Thyroid gland (tissue), 4 donors: ENCODE measurements at regions not wholly inside any gene's neighbourhood (a gene's known extent, or its start where the extent isn't known, plus 50 kb on each side); places are given as distances from the start of the nearest gene placed in this dataset.

Experiments
- DNase-seq, 2 donors: peaks; one replicate each; pipeline ENCODE4 v3.0.0-alpha.2; 2019
- H3K27ac ChIP-seq, 3 donors: fragments of 200-600 bp; sonication (generic); 1 replicate in 2 of 3; 2 replicates in 1 of 3; pipeline ENCODE4 v1.5.1; 2016 to 2019; ENCODE audit warnings: mild to moderate bottlenecking in 1 of 3, moderate library complexity in 1 of 3
- H3K27me3 ChIP-seq: fragments of 200-600 bp; sonication (generic); one replicate; pipeline ENCODE4 v1.5.1; 2019
- H3K36me3 ChIP-seq, 2 donors: fragments of 200-600 bp; sonication (generic); one replicate each; pipeline ENCODE4 v1.5.1; 2016 to 2019
- H3K4me1 ChIP-seq, 2 donors: fragments of 200-600 bp; sonication (generic); one replicate each; pipeline ENCODE4 v1.5.1; 2017 to 2019
- H3K4me3 ChIP-seq, 3 donors: fragments of 200-600 bp; sonication (generic); replicated peaks in 1 of 3; 1 replicate in 2 of 3; 2 replicates in 1 of 3; pipeline ENCODE4 v1.5.1; 2016; ENCODE audit warnings: mild to moderate bottlenecking in 1 of 3
- H3K9me3 ChIP-seq: fragments of 200-600 bp; sonication (generic); one replicate; pipeline ENCODE4 v1.5.1; 2017
- POLR2A ChIP-seq, 2 donors: fragments of 450-650 bp; IDR thresholded peaks; one replicate each; pipeline ENCODE4 v1.6.1; 2017; ENCODE audit warnings: antibody characterized with exemption in 2 of 2, mild to moderate bottlenecking in 2 of 2, moderate library complexity in 1 of 2
- WGBS, 2 donors: methylation state at CpG; one replicate each; pipeline ENCODE4 v1.1.5; 2017; 5-methylcytosine and 5-hydroxymethylcytosine counted together
- intact Hi-C: fragments of 100-400 bp; cut with DNase I; formaldehyde crosslinking; loops from one replicate; pipeline ENCODE4 v1.15.1; 2023
- TF ChIP-seq, protein P1 (sequence below), 6 experiments: fragments of 200-600 bp in 3 of 6; fragments of 450-650 bp in 3 of 6; sonication (generic) in 3 of 6; IDR thresholded peaks; one replicate each; pipeline ENCODE4 v1.5.1; 2016 to 2019; ENCODE audit warnings: antibody characterized with exemption in 6 of 6, mild to moderate bottlenecking in 2 of 6, inconsistent platforms in 1 of 6, moderate library complexity in 1 of 6

DNA sequence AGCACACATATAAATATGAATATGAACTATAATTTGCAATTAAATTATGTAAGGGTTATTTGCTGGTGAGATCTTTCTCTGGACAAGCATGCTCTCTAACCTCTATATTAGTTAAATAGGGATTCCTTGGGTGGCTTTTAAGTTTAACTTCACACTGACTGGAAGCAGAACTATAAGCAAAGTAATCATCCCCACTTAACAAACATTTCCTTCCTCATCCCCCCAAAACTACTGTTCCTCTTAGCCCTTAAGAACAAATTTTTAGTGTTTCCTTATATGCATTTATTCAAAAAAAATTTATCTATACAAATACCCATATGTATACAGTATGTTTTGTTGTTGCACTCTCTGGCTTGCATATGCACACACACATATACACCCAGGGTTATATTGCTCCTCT is 512.1 kb upstream of the MEF2C start:
- Histone ChIP-seq H3K4me3 (no peak overlapping the region), H3K27ac (no peak overlapping the region), H3K27me3 (no peaks in the 10 kb centered on the region), H3K9me3 (no peaks in the 10 kb centered on the region), H3K4me1 (no peaks in the 10 kb centered on the region), H3K36me3 (no peaks in the 10 kb centered on the region)
- TF ChIP-seq, protein P1, sequence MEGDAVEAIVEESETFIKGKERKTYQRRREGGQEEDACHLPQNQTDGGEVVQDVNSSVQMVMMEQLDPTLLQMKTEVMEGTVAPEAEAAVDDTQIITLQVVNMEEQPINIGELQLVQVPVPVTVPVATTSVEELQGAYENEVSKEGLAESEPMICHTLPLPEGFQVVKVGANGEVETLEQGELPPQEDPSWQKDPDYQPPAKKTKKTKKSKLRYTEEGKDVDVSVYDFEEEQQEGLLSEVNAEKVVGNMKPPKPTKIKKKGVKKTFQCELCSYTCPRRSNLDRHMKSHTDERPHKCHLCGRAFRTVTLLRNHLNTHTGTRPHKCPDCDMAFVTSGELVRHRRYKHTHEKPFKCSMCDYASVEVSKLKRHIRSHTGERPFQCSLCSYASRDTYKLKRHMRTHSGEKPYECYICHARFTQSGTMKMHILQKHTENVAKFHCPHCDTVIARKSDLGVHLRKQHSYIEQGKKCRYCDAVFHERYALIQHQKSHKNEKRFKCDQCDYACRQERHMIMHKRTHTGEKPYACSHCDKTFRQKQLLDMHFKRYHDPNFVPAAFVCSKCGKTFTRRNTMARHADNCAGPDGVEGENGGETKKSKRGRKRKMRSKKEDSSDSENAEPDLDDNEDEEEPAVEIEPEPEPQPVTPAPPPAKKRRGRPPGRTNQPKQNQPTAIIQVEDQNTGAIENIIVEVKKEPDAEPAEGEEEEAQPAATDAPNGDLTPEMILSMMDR (IDR thresholded peaks at IDR 0.05), result no peak
- no peak for TF ChIP-seq POLR2A (IDR thresholded peaks at IDR 0.05)
- DNase-seq, result no peak
- intact Hi-C loops, result no loop called here

DNA sequence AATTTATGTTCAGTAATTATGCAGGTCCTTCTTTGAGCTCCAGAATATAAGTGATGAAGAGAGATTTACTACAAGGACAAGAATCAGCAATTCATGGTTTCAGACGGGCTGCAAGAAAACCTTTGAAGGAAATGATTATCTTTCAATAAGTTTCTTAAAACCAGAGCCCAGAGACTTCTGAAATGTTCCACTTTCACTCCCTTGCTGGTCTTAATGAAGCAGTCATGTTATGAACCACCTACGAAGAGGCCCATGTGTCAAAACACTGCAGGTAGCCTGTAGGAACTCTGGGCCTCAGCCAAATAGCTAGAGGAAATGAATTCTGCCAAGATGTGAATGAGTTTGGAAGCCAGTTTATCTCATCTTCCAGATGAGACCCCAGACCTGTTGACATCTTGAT is 505.9 kb upstream of the MEF2C start:
- WGBS, 2 donors, result 83% methylated on average over 2 of the region's 2 CpGs
- DNase-seq, result no peak
- Histone ChIP-seq H3K4me1 (no peaks in the 10 kb centered on the region), H3K27ac (no peak overlapping the region), H3K27me3 (no peaks in the 10 kb centered on the region), H3K4me3 (no peak overlapping the region), H3K36me3 (no peaks in the 10 kb centered on the region), H3K9me3 (no peaks in the 10 kb centered on the region)
- intact Hi-C loops, result no loop called here
- TF ChIP-seq, protein P1 (IDR thresholded peaks at IDR 0.05), result no peak
- TF ChIP-seq POLR2A (IDR thresholded peaks at IDR 0.05), result no peak

GRCh38 chr5:89384391-89384790 is 501.4 kb upstream of the MEF2C start:
- TF ChIP-seq, protein P1 (IDR thresholded peaks at IDR 0.05), result no peak
- TF ChIP-seq POLR2A (IDR thresholded peaks at IDR 0.05), result no peak
- no peaks in the 10 kb centered on the region for H3K4me1 ChIP-seq
- WGBS, 2 donors, result 89 to 91% methylated on average over 5 of the region's 5 CpGs
- H3K27ac ChIP-seq, result no peak overlapping the region
- intact Hi-C loops, result no loop called here
- no peak for DNase-seq
- H3K27me3 ChIP-seq, result no peaks in the 10 kb centered on the region
- no peak overlapping the region for H3K4me3 ChIP-seq
- H3K36me3 ChIP-seq, result no peaks in the 10 kb centered on the region
- no peaks in the 10 kb centered on the region for H3K9me3 ChIP-seq

GRCh38 chr5:89380635-89381034 is 497.7 kb upstream of the MEF2C start:
- Histone ChIP-seq H3K4me1 (no peaks in the 10 kb centered on the region), H3K36me3 (no peaks in the 10 kb centered on the region), H3K4me3 (no peak overlapping the region), H3K27me3 (no peaks in the 10 kb centered on the region), H3K9me3 (no peaks in the 10 kb centered on the region), H3K27ac (no peak overlapping the region)
- TF ChIP-seq, protein P1 (IDR thresholded peaks at IDR 0.05), result no peak
- no peak for TF ChIP-seq POLR2A (IDR thresholded peaks at IDR 0.05)
- no peak for DNase-seq
- intact Hi-C loops, result no loop called here

DNA sequence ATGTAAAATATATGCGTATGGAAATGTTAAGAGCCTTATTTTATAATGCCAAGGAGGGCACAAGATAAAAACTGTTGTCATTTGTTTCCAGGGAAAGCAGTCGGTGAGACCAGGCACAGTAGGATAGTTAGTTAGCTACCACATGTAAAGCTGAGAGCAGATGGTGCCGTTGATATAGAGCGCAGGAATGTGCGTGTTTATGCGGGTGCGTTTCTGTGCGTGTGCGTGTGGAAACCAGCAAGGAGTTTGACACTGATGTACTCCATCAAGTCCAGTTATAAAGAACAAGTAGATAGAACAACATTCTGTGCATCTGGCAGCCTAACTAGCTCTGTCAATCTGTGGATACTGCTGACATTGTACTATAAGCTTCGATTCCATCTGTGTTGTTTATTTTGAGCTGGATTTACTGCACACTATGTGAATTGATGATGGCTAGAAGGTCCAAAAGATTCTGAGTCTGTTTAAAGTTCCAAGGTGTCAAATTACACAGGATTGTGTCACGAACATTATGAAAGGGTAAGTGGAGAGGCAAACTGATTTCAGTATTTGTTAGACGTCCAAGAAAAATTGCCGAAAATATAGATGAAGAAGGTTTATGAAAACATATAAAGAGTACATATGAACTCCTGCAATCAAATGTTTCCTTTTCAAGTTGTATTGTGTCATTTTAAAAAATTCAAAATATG is 494.9 kb upstream of the MEF2C start:
- intact Hi-C loops, result no loop called here
- peaks cover 0 to 11% of the 10 kb centered on the region in 2 donors for H3K4me1 ChIP-seq
- TF ChIP-seq POLR2A (IDR thresholded peaks at IDR 0.05), result no peak
- TF ChIP-seq, protein P1 (IDR thresholded peaks at IDR 0.05), result no peak
- no peak overlapping the region for H3K27ac ChIP-seq
- H3K4me3 ChIP-seq, result no peak overlapping the region
- H3K27me3 ChIP-seq, result no peaks in the 10 kb centered on the region
- H3K36me3 ChIP-seq, result no peaks in the 10 kb centered on the region
- 81 to 82% methylated on average over 13 of the region's 13 CpGs for WGBS, 2 donors
- H3K9me3 ChIP-seq, result no peaks in the 10 kb centered on the region
- DNase-seq, result no peak
